ENCODE measurements at regions not wholly inside any gene's neighbourhood (a gene's known extent, or its start where the extent isn't known, plus 50 kb on each side); places are given as distances from the start of the nearest gene placed in this dataset.
"Not testable (repeated sequence)": the region's sequence is repeated elsewhere in the genome, so short reads cannot be mapped to it uniquely, and the experiment has no call there.

- DNase-seq = no peak
Observed at GRCh38 chr12:82529101-82529500, 157.6 kb upstream of the TMTC2 start.

GRCh38 chr12:82529954-82530353, 156.8 kb upstream of the TMTC2 start:
- DNase-seq = no peak

- no peak for DNase-seq
Observed at GRCh38 chr12:82530394-82530793, 156.3 kb upstream of the TMTC2 start.

- DNase-seq = no peak
Observed at GRCh38 chr12:82533341-82533740, 153.4 kb upstream of the TMTC2 start.

- no peak for DNase-seq
Observed at GRCh38 chr12:82537436-82537835, 149.3 kb upstream of the TMTC2 start.

GRCh38 chr12:82554529-82554928, 132.2 kb upstream of the TMTC2 start:
- no peak for DNase-seq

GRCh38 chr12:82555699-82556098, 131.0 kb upstream of the TMTC2 start:
- DNase-seq = no peak

GRCh38 chr12:82565966-82566365, 120.7 kb upstream of the TMTC2 start:
- no peak for DNase-seq

GRCh38 chr12:82567688-82568087, 119.0 kb upstream of the TMTC2 start:
- DNase-seq = no peak

- DNase-seq = no peak
Observed at GRCh38 chr12:82574191-82574590, 112.5 kb upstream of the TMTC2 start.

- no peak for DNase-seq
Observed at GRCh38 chr12:82578725-82579124, 108.0 kb upstream of the TMTC2 start.

- no peak for DNase-seq
Observed at GRCh38 chr12:82583756-82584155, 103.0 kb upstream of the TMTC2 start.

- no peak for DNase-seq
Observed at GRCh38 chr12:82593143-82593542, 93.6 kb upstream of the TMTC2 start.

GRCh38 chr12:82593901-82594396, 92.8 kb upstream of the TMTC2 start:
- DNase-seq = peak; percentile 19

- DNase-seq = peak; percentile 25
Observed at GRCh38 chr12:82595941-82596340, 90.8 kb upstream of the TMTC2 start.

GRCh38 chr12:82596483-82596882, 90.2 kb upstream of the TMTC2 start:
- DNase-seq = peak; percentile 92

- DNase-seq = no peak
Observed at GRCh38 chr12:82600379-82600778, 86.3 kb upstream of the TMTC2 start.

- not testable (repeated sequence) for DNase-seq
Observed at GRCh38 chr12:82603647-82604046, 83.1 kb upstream of the TMTC2 start.

GRCh38 chr12:82605115-82605514, 81.6 kb upstream of the TMTC2 start:
- DNase-seq = no peak

GRCh38 chr12:82608706-82609105, 78.0 kb upstream of the TMTC2 start:
- DNase-seq = no peak

- DNase-seq = no peak
Observed at GRCh38 chr12:82609234-82609914, 77.3 kb upstream of the TMTC2 start.

- DNase-seq = no peak
Observed at GRCh38 chr12:82619644-82620043, 67.1 kb upstream of the TMTC2 start.

GRCh38 chr12:82620917-82621316, 65.8 kb upstream of the TMTC2 start:
- no peak for DNase-seq

GRCh38 chr12:82625523-82625922, 61.2 kb upstream of the TMTC2 start:
- DNase-seq = peak; percentile 63

- DNase-seq = peak; percentile 67
Observed at GRCh38 chr12:82627799-82628198, 58.9 kb upstream of the TMTC2 start.
